LNCaP clone FGC (cell line): ENCODE measurements at regions not wholly inside any gene's neighbourhood (a gene's known extent, or its start where the extent isn't known, plus 50 kb on each side); places are given as distances from the start of the nearest gene placed in this dataset.

ENCODE experiments used
- DNase-seq: peaks from one replicate; pipeline ENCODE4 v3.0.0-alpha.2; 2011; ENCODE audit warnings: low read depth
- H3K4me3 ChIP-seq: 2 replicates; pipeline ENCODE4 v1.5.1; 2011; ENCODE audit warnings: mild to moderate bottlenecking, low read depth, low read length, control low read depth
- TF ChIP-seq, protein P1 (sequence below): IDR thresholded peaks from 2 replicates; pipeline ENCODE4 v1.5.1; 2012; ENCODE audit warnings: mild to moderate bottlenecking; ENCODE audit not compliant: control insufficient read depth, insufficient read depth; ENCODE audit errors: extremely low read depth

GRCh38 chr18:60676815-60677214 lies 304.2 kb upstream of the MC4R start:
- H3K4me3 ChIP-seq: no peak overlapping the region
- TF ChIP-seq, protein P1, sequence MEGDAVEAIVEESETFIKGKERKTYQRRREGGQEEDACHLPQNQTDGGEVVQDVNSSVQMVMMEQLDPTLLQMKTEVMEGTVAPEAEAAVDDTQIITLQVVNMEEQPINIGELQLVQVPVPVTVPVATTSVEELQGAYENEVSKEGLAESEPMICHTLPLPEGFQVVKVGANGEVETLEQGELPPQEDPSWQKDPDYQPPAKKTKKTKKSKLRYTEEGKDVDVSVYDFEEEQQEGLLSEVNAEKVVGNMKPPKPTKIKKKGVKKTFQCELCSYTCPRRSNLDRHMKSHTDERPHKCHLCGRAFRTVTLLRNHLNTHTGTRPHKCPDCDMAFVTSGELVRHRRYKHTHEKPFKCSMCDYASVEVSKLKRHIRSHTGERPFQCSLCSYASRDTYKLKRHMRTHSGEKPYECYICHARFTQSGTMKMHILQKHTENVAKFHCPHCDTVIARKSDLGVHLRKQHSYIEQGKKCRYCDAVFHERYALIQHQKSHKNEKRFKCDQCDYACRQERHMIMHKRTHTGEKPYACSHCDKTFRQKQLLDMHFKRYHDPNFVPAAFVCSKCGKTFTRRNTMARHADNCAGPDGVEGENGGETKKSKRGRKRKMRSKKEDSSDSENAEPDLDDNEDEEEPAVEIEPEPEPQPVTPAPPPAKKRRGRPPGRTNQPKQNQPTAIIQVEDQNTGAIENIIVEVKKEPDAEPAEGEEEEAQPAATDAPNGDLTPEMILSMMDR: no peak
- DNase-seq: no peak

DNA sequence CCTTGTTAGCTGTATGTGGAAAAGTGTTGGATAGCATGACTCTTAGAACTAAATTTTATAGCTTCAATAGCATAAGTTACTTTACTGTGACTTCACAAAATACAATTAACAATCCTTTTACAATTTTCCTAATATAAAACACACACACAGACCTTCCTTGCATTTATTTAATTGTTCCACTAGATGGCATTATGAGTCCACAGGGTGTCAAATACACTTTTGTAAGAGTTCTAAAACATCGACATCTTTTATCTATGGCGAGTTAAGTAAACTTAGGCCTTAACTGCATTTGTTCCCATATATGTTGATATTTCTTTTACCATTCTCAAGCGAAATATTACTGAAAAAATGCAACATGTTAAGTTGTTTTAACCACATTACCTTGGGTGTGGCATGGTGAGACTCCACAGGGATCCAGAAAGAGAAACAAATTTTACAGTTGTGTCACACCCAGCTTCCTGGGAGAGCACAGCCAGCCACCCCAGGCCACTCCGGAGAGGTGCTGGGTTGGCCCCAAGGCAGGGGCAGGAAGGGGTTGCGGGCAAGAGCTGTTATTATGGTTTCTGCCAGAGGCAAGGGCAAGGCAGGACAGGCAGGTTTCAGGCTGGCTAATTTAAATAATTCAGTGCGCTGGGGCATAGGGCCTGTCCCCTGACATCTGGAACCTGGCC lies 312.4 kb upstream of the MC4R start:
- no peak for DNase-seq
- H3K4me3 ChIP-seq: no peak overlapping the region
- TF ChIP-seq, protein P1: peak; percentile 64

DNA sequence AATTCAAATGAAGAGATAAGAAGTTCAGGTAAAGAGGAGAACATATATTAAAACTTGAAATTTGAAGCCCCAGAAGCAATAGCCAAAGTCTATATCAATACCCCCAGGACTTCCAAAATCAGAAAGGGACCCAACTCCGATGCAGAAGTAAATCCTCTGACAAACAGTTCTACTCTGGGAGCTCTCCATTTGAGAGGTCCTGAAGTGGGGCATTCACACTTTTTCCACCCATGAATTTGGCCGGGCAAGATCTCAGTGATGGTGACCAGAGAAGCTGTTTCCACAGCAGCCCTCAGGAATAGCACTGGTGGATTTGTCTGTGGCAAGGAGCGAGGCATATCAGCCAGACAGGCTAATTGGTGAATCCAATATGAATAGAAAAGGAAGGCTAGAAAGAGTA lies 313.6 kb upstream of the MC4R start:
- TF ChIP-seq, protein P1: no peak
- no peak for DNase-seq
- H3K4me3 ChIP-seq: no peak overlapping the region

GRCh38 chr18:60691061-60691460 lies 318.5 kb upstream of the MC4R start:
- no peak for DNase-seq
- TF ChIP-seq, protein P1: no peak
- H3K4me3 ChIP-seq: no peak overlapping the region

GRCh38 chr18:60693426-60693825 lies 320.9 kb upstream of the MC4R start:
- no peak for DNase-seq
- TF ChIP-seq, protein P1: no peak
- H3K4me3 ChIP-seq: no peak overlapping the region

- no peak overlapping the region for H3K4me3 ChIP-seq
- DNase-seq: no peak
- TF ChIP-seq, protein P1: no peak
Observed at GRCh38 chr18:60698901-60699300, 326.3 kb upstream of the MC4R start.

GRCh38 chr18:60722742-60723141 lies 350.2 kb upstream of the MC4R start:
- TF ChIP-seq, protein P1: no peak
- H3K4me3 ChIP-seq: no peak overlapping the region
- DNase-seq: no peak
